Fibroblast of mammary gland (primary cell): ENCODE measurements at regions not wholly inside any gene's neighbourhood (a gene's known extent, or its start where the extent isn't known, plus 50 kb on each side); places are given as distances from the start of the nearest gene placed in this dataset.

Source experiments
- DNase-seq: peaks from one replicate; pipeline ENCODE4 v3.0.0-alpha.2; 2010; ENCODE audit warnings: low read depth
- H3K4me3 ChIP-seq: 2 replicates; pipeline ENCODE4 v1.5.1; 2011; ENCODE audit warnings: low read depth, mild to moderate bottlenecking, low read length, moderate library complexity; ENCODE audit not compliant: control insufficient read depth
- CTCF ChIP-seq: conservative IDR thresholded peaks from 2 replicates; pipeline ENCODE4 v1.5.1; 2011; ENCODE audit warnings: low read depth, low read length, inconsistent platforms; ENCODE audit not compliant: control insufficient read depth, insufficient read depth

GRCh38 chr21:28768753-28769152 is 223.9 kb downstream of the LTN1 start:
- H3K4me3 ChIP-seq = no peak overlapping the region
- DNase-seq = no peak
- no peak for TF ChIP-seq CTCF

GRCh38 chr21:28767523-28767922 is 225.2 kb downstream of the LTN1 start:
- TF ChIP-seq CTCF = no peak
- no peak overlapping the region for H3K4me3 ChIP-seq
- no peak for DNase-seq

GRCh38 chr21:28763809-28764418 is 228.8 kb downstream of the LTN1 start:
- no peak overlapping the region for H3K4me3 ChIP-seq
- DNase-seq = no peak
- no peak for TF ChIP-seq CTCF

GRCh38 chr21:28762357-28762735 is 230.3 kb downstream of the LTN1 start:
- no peak for DNase-seq
- no peak overlapping the region for H3K4me3 ChIP-seq
- no peak for TF ChIP-seq CTCF

- DNase-seq = peak; percentile 44
- no peak for TF ChIP-seq CTCF
- no peak overlapping the region for H3K4me3 ChIP-seq
Observed at GRCh38 chr21:28761674-28762356, 230.9 kb downstream of the LTN1 start.

- no peak for TF ChIP-seq CTCF
- H3K4me3 ChIP-seq = no peak overlapping the region
- DNase-seq = no peak
Observed at GRCh38 chr21:28758883-28759242, 233.8 kb downstream of the LTN1 start.
